ENCODE measurements at regions not wholly inside any gene's neighbourhood (a gene's known extent, or its start where the extent isn't known, plus 50 kb on each side); places are given as distances from the start of the nearest gene placed in this dataset.

- TF ChIP-seq BHLHE40 (IDR thresholded peaks at IDR 0.05; ENCODE audit: borderline replicate concordance), result no peak
- no peak for TF ChIP-seq ELF4 (IDR thresholded peaks at IDR 0.05)
- TF ChIP-seq ZNF384 (IDR thresholded peaks at IDR 0.05), result no peak
- TF ChIP-seq FOXA1 (IDR thresholded peaks at IDR 0.05), result no peak
- no peak for TF ChIP-seq FOXK2 (IDR thresholded peaks at IDR 0.05)
- no peak for TF ChIP-seq CTBP1 (IDR thresholded peaks at IDR 0.05; ENCODE audit: borderline replicate concordance)
- TF ChIP-seq SP1 (IDR thresholded peaks at IDR 0.05), result no peak
These were observed 403.1 kb upstream of the EPHA3 start for GRCh38 chr3:88704338-88704737.

All from HEK293T (cell line).